Astrocyte of the cerebellum (primary cell): ENCODE measurements at regions not wholly inside any gene's neighbourhood (a gene's known extent, or its start where the extent isn't known, plus 50 kb on each side); places are given as distances from the start of the nearest gene placed in this dataset.
A peak's percentile ranks its signal among the peaks of the same experiment; 100 is the strongest.

Experiments used
- DNase-seq: peaks from one replicate; pipeline ENCODE4 v3.0.0-alpha.2; 2011; ENCODE audit warnings: low read depth
- H3K4me3 ChIP-seq: 2 replicates; pipeline ENCODE4 v1.5.1; 2011; ENCODE audit warnings: mild to moderate bottlenecking, low read depth, low read length, moderate library complexity
- CTCF ChIP-seq: IDR thresholded peaks from 2 replicates; pipeline ENCODE4 v1.5.1; 2012; ENCODE audit warnings: low read length, low read depth, moderate library complexity, mild to moderate bottlenecking; ENCODE audit errors: missing control alignments
- in situ Hi-C: cut with HindIII; loops from 2 replicates; pipeline ENCODE4 v1.10.0; 2017; ENCODE audit warnings: low sequenced_read_pairs

- no peak for DNase-seq
- in situ Hi-C loops = loop anchor here (10.0 kb wide), 1 partner anchor 103 kb away; no protein-coding TSS in a partner anchor
- TF ChIP-seq CTCF = no peak
- no peak overlapping the region for H3K4me3 ChIP-seq
These were observed 114.4 kb downstream of the ZFP36L2 start for GRCh38 chr2:43111788-43112554.

- H3K4me3 ChIP-seq = no peak overlapping the region
- in situ Hi-C loops = loop anchor here (10.0 kb wide), 1 partner anchor 104 kb away; no protein-coding TSS in a partner anchor
- peak; percentile 36 for DNase-seq
- TF ChIP-seq CTCF = no peak
These were observed 115.9 kb downstream of the ZFP36L2 start for GRCh38 chr2:43110442-43110871.

- no peak for DNase-seq
- no peak for TF ChIP-seq CTCF
- in situ Hi-C loops = no loop called here
- no peak overlapping the region for H3K4me3 ChIP-seq
These were observed 117.1 kb downstream of the ZFP36L2 start for GRCh38 chr2:43109261-43109743.

GRCh38 chr2:43107679-43108078 lies 118.7 kb downstream of the ZFP36L2 start:
- no peak overlapping the region for H3K4me3 ChIP-seq
- DNase-seq = no peak
- in situ Hi-C loops = no loop called here
- no peak for TF ChIP-seq CTCF

GRCh38 chr2:43106559-43107527 lies 119.6 kb downstream of the ZFP36L2 start:
- DNase-seq = no peak
- in situ Hi-C loops = no loop called here
- TF ChIP-seq CTCF = no peak
- H3K4me3 ChIP-seq = no peak overlapping the region
